Esophagus muscularis mucosa (tissue), 4 donors: ENCODE measurements at regions not wholly inside any gene's neighbourhood (a gene's known extent, or its start where the extent isn't known, plus 50 kb on each side); places are given as distances from the start of the nearest gene placed in this dataset.

Experiments
- EP300 ChIP-seq: sonication (generic); formaldehyde crosslinking; IDR thresholded peaks from one replicate; pipeline ENCODE4 v1.6.1; 2017; ENCODE audit warnings: antibody characterized with exemption
- POLR2A ChIP-seq: fragments of 450-650 bp; IDR thresholded peaks from one replicate; pipeline ENCODE4 v1.6.1; 2017; ENCODE audit warnings: antibody characterized with exemption, moderate library complexity, mild to moderate bottlenecking, low read depth
- POLR2AphosphoS5 ChIP-seq, 2 donors: sonication (generic); formaldehyde crosslinking; IDR thresholded peaks; one replicate each; pipeline ENCODE4 v1.6.1; 2017; ENCODE audit warnings: antibody characterized with exemption in 2 of 2
- TF ChIP-seq, protein P1 (sequence below), 3 experiments: fragments of 200-600 bp in 2 of 3; fragments of 450-650 bp in 1 of 3; sonication (generic) in 2 of 3; IDR thresholded peaks; one replicate each; pipeline ENCODE4 v1.5.1; 2017 to 2019; ENCODE audit warnings: antibody characterized with exemption in 3 of 3, mild to moderate bottlenecking in 2 of 3, moderate library complexity in 1 of 3

DNA sequence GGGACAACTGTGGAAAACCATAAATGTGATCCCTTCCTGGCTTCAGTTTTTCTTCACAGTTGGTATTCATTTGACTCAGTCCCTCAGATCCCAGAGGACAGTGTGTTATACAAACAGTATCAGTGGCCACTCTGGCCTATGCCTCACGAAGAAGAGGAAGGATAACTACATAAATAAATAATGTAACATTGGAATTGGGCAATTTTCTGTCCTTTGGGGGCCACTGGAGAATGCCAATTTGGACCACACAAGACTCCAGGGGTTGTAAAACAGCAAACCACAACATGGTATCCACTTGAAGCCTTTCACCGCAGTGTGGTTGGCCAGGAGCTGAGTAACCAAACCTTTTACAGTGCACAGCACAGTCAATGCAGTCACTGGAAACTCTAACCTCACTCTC is 1077.0 kb downstream of the ROBO2 start:
- TF ChIP-seq POLR2AphosphoS5 (IDR thresholded peaks at IDR 0.05) = no peak
- TF ChIP-seq, protein P1, sequence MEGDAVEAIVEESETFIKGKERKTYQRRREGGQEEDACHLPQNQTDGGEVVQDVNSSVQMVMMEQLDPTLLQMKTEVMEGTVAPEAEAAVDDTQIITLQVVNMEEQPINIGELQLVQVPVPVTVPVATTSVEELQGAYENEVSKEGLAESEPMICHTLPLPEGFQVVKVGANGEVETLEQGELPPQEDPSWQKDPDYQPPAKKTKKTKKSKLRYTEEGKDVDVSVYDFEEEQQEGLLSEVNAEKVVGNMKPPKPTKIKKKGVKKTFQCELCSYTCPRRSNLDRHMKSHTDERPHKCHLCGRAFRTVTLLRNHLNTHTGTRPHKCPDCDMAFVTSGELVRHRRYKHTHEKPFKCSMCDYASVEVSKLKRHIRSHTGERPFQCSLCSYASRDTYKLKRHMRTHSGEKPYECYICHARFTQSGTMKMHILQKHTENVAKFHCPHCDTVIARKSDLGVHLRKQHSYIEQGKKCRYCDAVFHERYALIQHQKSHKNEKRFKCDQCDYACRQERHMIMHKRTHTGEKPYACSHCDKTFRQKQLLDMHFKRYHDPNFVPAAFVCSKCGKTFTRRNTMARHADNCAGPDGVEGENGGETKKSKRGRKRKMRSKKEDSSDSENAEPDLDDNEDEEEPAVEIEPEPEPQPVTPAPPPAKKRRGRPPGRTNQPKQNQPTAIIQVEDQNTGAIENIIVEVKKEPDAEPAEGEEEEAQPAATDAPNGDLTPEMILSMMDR (IDR thresholded peaks at IDR 0.05) = no peak
- TF ChIP-seq POLR2A = no peak
- TF ChIP-seq EP300 = no peak
